SK-N-MC (cell line): ENCODE measurements at regions not wholly inside any gene's neighbourhood (a gene's known extent, or its start where the extent isn't known, plus 50 kb on each side); places are given as distances from the start of the nearest gene placed in this dataset.

Experiments used
- EZH2 ChIP-seq: fragments of 200-600 bp; sonication (generic); IDR thresholded peaks from one replicate; pipeline ENCODE4 v1.6.1; 2017; ENCODE audit warnings: antibody characterized with exemption
- FOXP2 ChIP-seq: optimal IDR thresholded peaks from 2 replicates; pipeline ENCODE3; 2011; ENCODE audit warnings: mild to moderate bottlenecking, moderate library complexity; ENCODE audit not compliant: insufficient read depth; ENCODE audit errors: extremely low read length, control extremely low read depth
- POLR2AphosphoS5 ChIP-seq: IDR thresholded peaks from 2 replicates; pipeline ENCODE4 v1.6.1; 2012; ENCODE audit warnings: mild to moderate bottlenecking, low read depth, low read length, borderline replicate concordance

- no peak for TF ChIP-seq POLR2AphosphoS5
- no peak for TF ChIP-seq EZH2
- TF ChIP-seq FOXP2: no peak
Observed at GRCh38 chr15:39151545-39151944, 429.3 kb upstream of the THBS1 start.
